H1 (cell line): ENCODE measurements at regions not wholly inside any gene's neighbourhood (a gene's known extent, or its start where the extent isn't known, plus 50 kb on each side); places are given as distances from the start of the nearest gene placed in this dataset.

Experiments used
- CTCF ChIA-PET: fragments of 300-600 bp; sonication (Branson Sonifier 250); formaldehyde crosslinking; loops from one replicate; lab custom pipeline; 2021; ENCODE audit not compliant: partially characterized antibody; lab: Charles Lee
- POLR2A ChIA-PET: fragments of 300-600 bp; sonication (Branson Sonifier 250); formaldehyde crosslinking; loops from one replicate; lab custom pipeline; 2021; ENCODE audit warnings: inconsistent platforms; ENCODE audit not compliant: partially characterized antibody; lab: Charles Lee
- DNase-seq, 2 experiments: peaks; one replicate each; pipeline versions ENCODE4 v3.0.0 to v3.0.0-alpha.2; 2010 to 2022; ENCODE audit warnings: low spot score in 2 of 2, low read depth in 1 of 2, mixed read lengths in 1 of 2
- FAIRE-seq: peaks from 2 replicates; lab custom pipeline; 2011; peaks lifted over from hg19 to GRCh38; lab: Jason Lieb, UNC
- H2AFZ ChIP-seq: 2 replicates; pipeline ENCODE4 v1.8.1; 2012; ENCODE audit warnings: low read length, inconsistent platforms
- H2AK5ac ChIP-seq: 2 replicates; pipeline ENCODE4 v1.6.1; 2013; ENCODE audit warnings: low read depth, low read length
- H2BK120ac ChIP-seq: replicated peaks from 2 replicates; pipeline ENCODE3; 2013; ENCODE audit warnings: low read depth, low read length, inconsistent platforms
- H2BK12ac ChIP-seq: 2 replicates; pipeline ENCODE4 v1.6.1; 2013; ENCODE audit warnings: low read depth, low read length
- H2BK15ac ChIP-seq: 2 replicates; pipeline ENCODE4 v1.6.1; 2013; ENCODE audit warnings: low read length
- H2BK20ac ChIP-seq: 2 replicates; pipeline ENCODE4 v1.6.1; 2013; ENCODE audit warnings: low read length
- H2BK5ac ChIP-seq: 2 replicates; pipeline ENCODE4 v1.6.1; 2013; ENCODE audit warnings: low read depth, low read length
- H3K14ac ChIP-seq: 2 replicates; pipeline ENCODE4 v1.6.1; 2013; ENCODE audit warnings: inconsistent platforms; ENCODE audit not compliant: insufficient read length
- H3K18ac ChIP-seq: 2 replicates; pipeline ENCODE4 v1.6.1; 2013; ENCODE audit warnings: low read length; ENCODE audit errors: extremely low read depth
- H3K23ac ChIP-seq: 2 replicates; pipeline ENCODE4 v1.6.1; 2013; ENCODE audit warnings: inconsistent platforms; ENCODE audit not compliant: insufficient read length
- H3K23me2 ChIP-seq: 2 replicates; pipeline ENCODE4 v1.6.1; 2013; ENCODE audit warnings: low read depth, low read length
- H3K27ac ChIP-seq: 2 replicates; pipeline ENCODE4 v1.6.1; 2011; ENCODE audit warnings: low read depth, low read length, inconsistent platforms
- H3K27me3 ChIP-seq, 4 experiments: replicated peaks in 1 of 4; 1 replicate in 1 of 4; 2 replicates in 3 of 4; pipeline versions ENCODE4 v1.6.1 to v1.8.1; 2011 to 2013; ENCODE audit warnings: low read length in 3 of 4, mild to moderate bottlenecking in 3 of 4, inconsistent platforms in 2 of 4, mixed read lengths in 2 of 4, moderate library complexity in 1 of 4; ENCODE audit not compliant: control insufficient read depth in 3 of 4, insufficient read depth in 3 of 4; ENCODE audit errors: extremely low read depth in 1 of 4
- H3K36me3 ChIP-seq, 4 experiments: 2 replicates each; pipeline versions ENCODE4 v1.6.1 to v1.8.1; 2011 to 2013; ENCODE audit warnings: mild to moderate bottlenecking in 4 of 4, low read length in 3 of 4, moderate library complexity in 2 of 4, control low read depth in 1 of 4, inconsistent platforms in 1 of 4; ENCODE audit not compliant: insufficient read depth in 4 of 4, control insufficient read depth in 2 of 4
- H3K4ac ChIP-seq: replicated peaks from 2 replicates; pipeline ENCODE3; 2013; ENCODE audit warnings: low read length, low read depth, mixed read lengths, inconsistent platforms; ENCODE audit not compliant: insufficient read length
- H3K4me1 ChIP-seq, 4 experiments: replicated peaks in 1 of 4; 1 replicate in 1 of 4; 2 replicates in 3 of 4; pipeline versions ENCODE4 v1.6.1 to v1.8.1; 2011 to 2013; ENCODE audit warnings: low read length in 3 of 4, inconsistent platforms in 2 of 4, mixed read lengths in 1 of 4; ENCODE audit not compliant: insufficient read depth in 4 of 4, control insufficient read depth in 3 of 4
- H3K4me2 ChIP-seq, 2 experiments: 2 replicates each; pipeline versions ENCODE4 v1.6.1 to v1.8.1; 2011 to 2013; ENCODE audit warnings: low read depth in 2 of 2, low read length in 2 of 2, control low read depth in 1 of 2, inconsistent platforms in 1 of 2, mild to moderate bottlenecking in 1 of 2; ENCODE audit not compliant: insufficient read depth in 1 of 2
- H3K4me3 ChIP-seq, 4 experiments: fragments of 200-600, 300-600 bp in 1 of 4; sonication (generic), shearing (Covaris generic), sonication (Bioruptor Twin) in 1 of 4; 2 replicates each; pipeline versions ENCODE4 v1.5.1 to v1.8.1; 2011 to 2016; ENCODE audit warnings: low read length in 4 of 4, low read depth in 3 of 4, control low read depth in 2 of 4, inconsistent platforms in 2 of 4, mild to moderate bottlenecking in 2 of 4, mixed read lengths in 1 of 4, moderate library complexity in 1 of 4; ENCODE audit not compliant: insufficient read depth in 2 of 4; ENCODE audit errors: extremely low read depth in 1 of 4
- H3K56ac ChIP-seq: replicated peaks from 2 replicates; pipeline ENCODE3; 2013; ENCODE audit warnings: low read depth, mild to moderate bottlenecking, mixed read lengths, low read length, inconsistent platforms; ENCODE audit not compliant: insufficient read length
- H3K79me1 ChIP-seq: 2 replicates; pipeline ENCODE4 v1.6.1; 2013; ENCODE audit warnings: low read depth, low read length, control low read depth
- H3K79me2 ChIP-seq, 2 experiments: 2 replicates each; pipeline versions ENCODE4 v1.6.1 to v1.8.1; 2012 to 2013; ENCODE audit warnings: low read length in 2 of 2, mild to moderate bottlenecking in 2 of 2, inconsistent platforms in 1 of 2; ENCODE audit not compliant: insufficient read depth in 2 of 2, control insufficient read depth in 1 of 2
- H3K9ac ChIP-seq, 4 experiments: replicated peaks in 1 of 4; 1 replicate in 1 of 4; 2 replicates in 3 of 4; pipeline versions ENCODE4 v1.6.1 to v1.8.1; 2011 to 2013; ENCODE audit warnings: low read depth in 3 of 4, low read length in 3 of 4, control low read depth in 2 of 4, mild to moderate bottlenecking in 2 of 4, moderate library complexity in 2 of 4, inconsistent platforms in 1 of 4; ENCODE audit errors: extremely low read depth in 1 of 4
- H3K9me3 ChIP-seq, 2 experiments: 2 replicates each; pipeline versions ENCODE4 v1.6.1 to v1.8.1; 2012 to 2013; ENCODE audit warnings: mild to moderate bottlenecking in 2 of 2, moderate library complexity in 2 of 2, control low read depth in 1 of 2, inconsistent platforms in 1 of 2, low read depth in 1 of 2, low read length in 1 of 2, mixed read lengths in 1 of 2; ENCODE audit not compliant: insufficient read depth in 2 of 2
- H4K20me1 ChIP-seq, 2 experiments: replicated peaks in 1 of 2; 2 replicates each; pipeline versions ENCODE3 to v1.8.1; 2011 to 2013; ENCODE audit warnings: inconsistent platforms in 2 of 2, low read length in 2 of 2, mild to moderate bottlenecking in 1 of 2; ENCODE audit not compliant: insufficient read depth in 2 of 2, control insufficient read depth in 1 of 2
- H4K5ac ChIP-seq: 2 replicates; pipeline ENCODE4 v1.6.1; 2013; ENCODE audit warnings: low read length, low read depth, mixed read lengths, inconsistent platforms; ENCODE audit not compliant: insufficient read length
- H4K8ac ChIP-seq: 2 replicates; pipeline ENCODE4 v1.8.0; 2013; ENCODE audit warnings: mild to moderate bottlenecking, moderate library complexity, low read length, inconsistent platforms; ENCODE audit not compliant: insufficient read depth; ENCODE audit errors: extremely low read depth
- H4K91ac ChIP-seq: replicated peaks from 2 replicates; pipeline ENCODE3; 2013; ENCODE audit warnings: low read length, mixed read lengths, inconsistent platforms; ENCODE audit not compliant: insufficient read length
- ATF3 ChIP-seq: IDR thresholded peaks from 2 replicates; pipeline ENCODE4 v1.6.1; 2011; ENCODE audit warnings: low read depth, mild to moderate bottlenecking, low read length; ENCODE audit not compliant: insufficient read depth
- CBX5 ChIP-seq: fragments of 300-800, 300-1000 bp; sonication (generic); IDR thresholded peaks from 2 replicates; pipeline ENCODE4 v1.7.1; 2016; ENCODE audit warnings: antibody characterized with exemption, low read length, low read depth
- EZH2 ChIP-seq: fragments of 200-600 bp; sonication (generic); IDR thresholded peaks from 2 replicates; pipeline ENCODE4 v1.7.1; 2012; ENCODE audit warnings: low read depth, mild to moderate bottlenecking, moderate library complexity, low read length, inconsistent platforms; ENCODE audit not compliant: severe bottlenecking
- KDM4A ChIP-seq: IDR thresholded peaks from one replicate; pipeline ENCODE4 v1.7.1; 2012; ENCODE audit warnings: low read depth, mild to moderate bottlenecking, moderate library complexity, low read length, inconsistent platforms; ENCODE audit not compliant: severe bottlenecking
- KDM5A ChIP-seq: fragments of 200-600 bp; IDR thresholded peaks from 2 replicates; pipeline ENCODE4 v1.7.1; 2012; ENCODE audit warnings: mild to moderate bottlenecking, low read length, inconsistent platforms, mixed read lengths
- RFX5 ChIP-seq: IDR thresholded peaks from 2 replicates; pipeline ENCODE4 v1.6.1; 2011; ENCODE audit warnings: low read depth, low read length, improper control_type of control experiment, borderline replicate concordance
- SIN3A ChIP-seq, 2 experiments: IDR thresholded peaks in 1 of 2; conservative IDR thresholded peaks in 1 of 2; 2 replicates each; pipeline ENCODE4 v1.6.1; 2011 to 2012; ENCODE audit warnings: low read length in 2 of 2, improper control_type of control experiment in 1 of 2, low read depth in 1 of 2, mild to moderate bottlenecking in 1 of 2
- TAF1 ChIP-seq: IDR thresholded peaks from 2 replicates; pipeline ENCODE4 v1.6.1; 2011; ENCODE audit warnings: mild to moderate bottlenecking, low read depth, low read length
- TAF7 ChIP-seq: optimal IDR thresholded peaks from 2 replicates; pipeline ENCODE3; 2011; ENCODE audit warnings: low read depth, mild to moderate bottlenecking, inconsistent platforms, low read length, moderate library complexity, borderline replicate concordance
- WGBS, 2 experiments: shearing (Covaris generic) in 1 of 2; methylation state at CpG; one replicate each; pipeline versions ENCODE4 v1.1.6 to v1.1.7; 2013 to 2015; ENCODE audit warnings: low lambda C conversion rate in 2 of 2, mixed read lengths in 2 of 2, inconsistent platforms in 1 of 2, low coverage in 1 of 2, missing lambda C conversion rate in 1 of 2; ENCODE audit not compliant: insufficient replicate concordance in 2 of 2, insufficient coverage in 1 of 2, insufficient read length in 1 of 2; ENCODE audit errors: extremely low coverage in 1 of 2, missing lambda C conversion rate in 1 of 2; 5-methylcytosine and 5-hydroxymethylcytosine counted together

- H4K8ac ChIP-seq, result no peak overlapping the region
- POLR2A ChIA-PET, result no interaction called here
- H3K4me1 ChIP-seq, result no peaks in the 10 kb centered on the region
- no peak overlapping the region for H2BK120ac ChIP-seq
- H3K79me2 ChIP-seq, result no peaks in the 10 kb centered on the region
- no peak overlapping the region for H3K4me2 ChIP-seq
- no peak overlapping the region for H2BK15ac ChIP-seq
- no peak overlapping the region for H2BK12ac ChIP-seq
- CTCF ChIA-PET, result interaction anchor here (0.9 kb wide), 1 partner anchor 11 kb away, joined by 4 read pairs; no protein-coding TSS in a partner anchor
- H3K23me2 ChIP-seq, result no peaks in the 10 kb centered on the region
- no peaks in the 10 kb centered on the region for H3K9me3 ChIP-seq
- H2BK20ac ChIP-seq, result no peak overlapping the region
- no peak overlapping the region for H4K91ac ChIP-seq
- H3K14ac ChIP-seq, result no peak overlapping the region
- H4K20me1 ChIP-seq, result no peaks in the 10 kb centered on the region
- DNase-seq (no peak), FAIRE-seq (no peak)
- no peaks in the 10 kb centered on the region for H3K36me3 ChIP-seq
- 100% methylated on average over 1 of the region's 1 CpG; no CpG with 5 or more reads in 1 of the 2 experiments for WGBS, 2 experiments
- no peak overlapping the region for H3K4me3 ChIP-seq
- H3K4ac ChIP-seq, result no peak overlapping the region
- no peak overlapping the region for H4K5ac ChIP-seq
- H2AFZ ChIP-seq, result no peak overlapping the region
- no peaks in the 10 kb centered on the region for H3K79me1 ChIP-seq
- H2AK5ac ChIP-seq, result no peak overlapping the region
- no peak overlapping the region for H2BK5ac ChIP-seq
- no peak overlapping the region for H3K18ac ChIP-seq
- no peak overlapping the region for H3K27ac ChIP-seq
- no peak overlapping the region for H3K9ac ChIP-seq
- H3K23ac ChIP-seq, result no peak overlapping the region
- peaks cover 0 to 1% (median 0%) of the 10 kb centered on the region in 4 experiments; a peak in 1 of 7 replicates for H3K27me3 ChIP-seq
- TF ChIP-seq CBX5 (no peak), TAF1 (no peak), EZH2 (no peak), SIN3A (conservative IDR thresholded peaks at IDR 0.05 in 1 of 2, IDR thresholded peaks at IDR 0.05 in 1 of 2; ENCODE audit: low read depth in 1 of 2, low read length in 2 of 2) (no peak), TAF7 (no peak), KDM5A (no peak), ATF3 (no peak), KDM4A (no peak), RFX5 (no peak)
- H3K56ac ChIP-seq, result no peak overlapping the region
Measured at GRCh38 chr6:141208101-141208500, 924.6 kb upstream of the GJE1 start.
